ENCODE measurements at regions not wholly inside any gene's neighbourhood (a gene's known extent, or its start where the extent isn't known, plus 50 kb on each side); places are given as distances from the start of the nearest gene placed in this dataset.

GRCh38 chr13:94966422-94966955 lies 254.1 kb upstream of the SOX21 start:
- no peak for TF ChIP-seq POLR2A (IDR thresholded peaks at IDR 0.05)
- no peak for TF ChIP-seq CTCF (IDR thresholded peaks at IDR 0.05)
- no peak for TF ChIP-seq EP300 (IDR thresholded peaks at IDR 0.05)
